CD4-positive, alpha-beta T cell (primary cell): ENCODE measurements at regions not wholly inside any gene's neighbourhood (a gene's known extent, or its start where the extent isn't known, plus 50 kb on each side); places are given as distances from the start of the nearest gene placed in this dataset.

ENCODE experiments used
- ATAC-seq: fragments of 200-7000 bp; cut with Tn5 transposase; one replicate; pipeline ENCODE4 v1.10.0; 2022; ENCODE audit warnings: mild to moderate bottlenecking; ENCODE audit not compliant: poor library complexity
- CTCF ChIA-PET: fragments of 350-600 bp; sonication (Branson Sonifier 250); formaldehyde crosslinking; loops from one replicate; lab custom pipeline; 2021; ENCODE audit warnings: antibody characterized with exemption, inconsistent platforms; lab: Charles Lee
- POLR2A ChIA-PET: fragments of 350-600 bp; sonication (Branson Sonifier 250); formaldehyde crosslinking; loops from one replicate; lab custom pipeline; 2021; ENCODE audit warnings: antibody characterized with exemption, inconsistent platforms; lab: Charles Lee
- DNase-seq, 14 experiments: peaks; one replicate each; pipeline ENCODE4 v3.0.0-alpha.2; 2013 to 2020; ENCODE audit warnings: mixed read lengths in 2 of 14
- H3K27ac ChIP-seq, 2 donors: one replicate each; pipeline versions ENCODE4 v1.5.1 to v1.7.0; 2013; ENCODE audit warnings: low read length in 2 of 2, low read depth in 1 of 2, mild to moderate bottlenecking in 1 of 2
- H3K27me3 ChIP-seq, 2 experiments: 1 replicate in 1 of 2; 2 replicates in 1 of 2; pipeline versions ENCODE4 v1.6.1 to v1.7.0; 2013; ENCODE audit warnings: low read length in 2 of 2, control low read depth in 1 of 2, mild to moderate bottlenecking in 1 of 2, moderate library complexity in 1 of 2; ENCODE audit not compliant: insufficient read depth in 2 of 2, control insufficient read depth in 1 of 2
- H3K36me3 ChIP-seq: one replicate; pipeline ENCODE4 v1.6.1; 2013; ENCODE audit warnings: low read length, control low read depth; ENCODE audit not compliant: insufficient read depth
- H3K4me1 ChIP-seq: one replicate; pipeline ENCODE4 v1.6.1; 2013; ENCODE audit warnings: low read length, control low read depth; ENCODE audit not compliant: insufficient read depth
- H3K4me3 ChIP-seq: one replicate; pipeline ENCODE4 v1.5.1; 2013; ENCODE audit warnings: mild to moderate bottlenecking, low read length, moderate library complexity
- H3K9me3 ChIP-seq, 2 experiments: 1 replicate in 1 of 2; 2 replicates in 1 of 2; pipeline versions ENCODE4 v1.6.1 to v1.7.0; 2013; ENCODE audit warnings: low read length in 2 of 2, mild to moderate bottlenecking in 2 of 2, control low read depth in 1 of 2, moderate library complexity in 1 of 2; ENCODE audit not compliant: control insufficient read depth in 1 of 2, insufficient read depth in 1 of 2
- H3K27ac Mint-ChIP-seq: one replicate; pipeline ENCODE4 v1.8.0; 2020; ENCODE audit warnings: mixed read lengths
- H3K27me3 Mint-ChIP-seq: one replicate; pipeline ENCODE4 v1.8.0; 2021; ENCODE audit warnings: mixed read lengths
- H3K36me3 Mint-ChIP-seq: one replicate; pipeline ENCODE4 v1.8.0; 2021; ENCODE audit warnings: low read depth, mixed read lengths
- H3K4me1 Mint-ChIP-seq: one replicate; pipeline ENCODE4 v1.8.0; 2021; ENCODE audit warnings: low read depth, mixed read lengths
- H3K4me3 Mint-ChIP-seq: one replicate; pipeline ENCODE4 v1.8.0; 2020; ENCODE audit warnings: mild to moderate bottlenecking, mixed read lengths
- H3K9me3 Mint-ChIP-seq: one replicate; pipeline ENCODE4 v1.8.0; 2020; ENCODE audit warnings: mixed read lengths
- CTCF ChIP-seq: fragments of 200-600 bp; IDR thresholded peaks from one replicate; pipeline ENCODE4 v1.8.0; 2022; ENCODE audit warnings: antibody characterized with exemption, mild to moderate bottlenecking
- intact Hi-C, 2 experiments: fragments of 100-400 bp; cut with DNase I in 1 of 2; cut with micrococcal nuclease in 1 of 2; formaldehyde crosslinking; loops; one replicate each; pipeline versions ENCODE4 v1.15.1 to v1.9.0; 2023 to 2025; cut with DNase I, micrococcal nuclease

- ChIA-PET CTCF (no interaction called here), POLR2A (no interaction called here)
- H3K36me3 Mint-ChIP-seq = peaks cover 48% of the 10 kb centered on the region
- no peaks in the 10 kb centered on the region for H3K27me3 Mint-ChIP-seq
- intact Hi-C loops = no loop called here
- Histone ChIP-seq H3K9me3 (peaks cover 0 to 6% of the 10 kb centered on the region in 2 experiments), H3K36me3 (peaks cover 7% of the 10 kb centered on the region), H3K27ac (no peak overlapping the region), H3K27me3 (no peaks in the 10 kb centered on the region), H3K4me1 (no peaks in the 10 kb centered on the region), H3K4me3 (no peak overlapping the region)
- no peaks in the 10 kb centered on the region for H3K4me1 Mint-ChIP-seq
- no peak overlapping the region for H3K4me3 Mint-ChIP-seq
- ATAC-seq (no peak), DNase-seq (no peak)
- no peaks in the 10 kb centered on the region for H3K9me3 Mint-ChIP-seq
- H3K27ac Mint-ChIP-seq = no peak overlapping the region
- TF ChIP-seq CTCF = no peak
Observed at GRCh38 chr7:67341153-67341768, 344.6 kb downstream of the TYW1 start.

- H3K4me1 Mint-ChIP-seq = no peaks in the 10 kb centered on the region
- Histone ChIP-seq H3K9me3 (peaks cover 0 to 6% of the 10 kb centered on the region in 2 experiments), H3K4me1 (no peaks in the 10 kb centered on the region), H3K27me3 (no peaks in the 10 kb centered on the region), H3K4me3 (no peak overlapping the region), H3K27ac (no peak overlapping the region), H3K36me3 (peaks cover 7% of the 10 kb centered on the region)
- H3K4me3 Mint-ChIP-seq = no peak overlapping the region
- no peak overlapping the region for H3K27ac Mint-ChIP-seq
- H3K9me3 Mint-ChIP-seq = no peaks in the 10 kb centered on the region
- DNase-seq (no peak), ATAC-seq (no peak)
- POLR2A ChIA-PET = no interaction called here
- intact Hi-C loops = no loop called here
- CTCF ChIA-PET = no interaction called here
- H3K36me3 Mint-ChIP-seq = peaks cover 48% of the 10 kb centered on the region
- TF ChIP-seq CTCF = no peak
- H3K27me3 Mint-ChIP-seq = no peaks in the 10 kb centered on the region
Observed at GRCh38 chr7:67343114-67343513, 346.5 kb downstream of the TYW1 start.

- TF ChIP-seq CTCF = no peak
- Histone ChIP-seq H3K36me3 (peaks cover 7% of the 10 kb centered on the region), H3K4me1 (no peaks in the 10 kb centered on the region), H3K9me3 (peaks cover 0 to 6% of the 10 kb centered on the region in 2 experiments), H3K27ac (no peak overlapping the region), H3K4me3 (no peak overlapping the region), H3K27me3 (no peaks in the 10 kb centered on the region)
- Mint-ChIP-seq H3K27ac (no peak overlapping the region), H3K27me3 (no peaks in the 10 kb centered on the region), H3K36me3 (peaks cover 48% of the 10 kb centered on the region), H3K9me3 (no peaks in the 10 kb centered on the region), H3K4me3 (no peak overlapping the region), H3K4me1 (no peaks in the 10 kb centered on the region)
- ChIA-PET CTCF (no interaction called here), POLR2A (no interaction called here)
- ATAC-seq (no peak), DNase-seq (no peak)
- intact Hi-C loops = no loop called here
Observed at GRCh38 chr7:67343572-67343971, 346.9 kb downstream of the TYW1 start.
